Astrocyte (in vitro differentiated cells and primary cell): ENCODE measurements at regions not wholly inside any gene's neighbourhood (a gene's known extent, or its start where the extent isn't known, plus 50 kb on each side); places are given as distances from the start of the nearest gene placed in this dataset.

Source experiments
- DNase-seq: peaks from one replicate; pipeline ENCODE4 v3.0.0-alpha.2; 2010; ENCODE audit warnings: low read depth
- FAIRE-seq: peaks from 2 replicates; lab custom pipeline; 2011; peaks lifted over from hg19 to GRCh38; lab: Jason Lieb, UNC
- H2AFZ ChIP-seq: 2 replicates; pipeline ENCODE4 v1.6.0; 2012; ENCODE audit warnings: low read depth, low read length, inconsistent platforms
- H3K27ac ChIP-seq: 2 replicates; pipeline ENCODE4 v1.5.1; 2011; ENCODE audit warnings: low read depth, low read length, inconsistent platforms
- H3K27me3 ChIP-seq: 2 replicates; pipeline ENCODE4 v1.6.0; 2011; ENCODE audit warnings: low read length, inconsistent platforms; ENCODE audit not compliant: insufficient read depth
- H3K36me3 ChIP-seq: 2 replicates; pipeline ENCODE4 v1.5.1; 2011; ENCODE audit warnings: low read length, inconsistent platforms; ENCODE audit not compliant: insufficient read depth
- H3K4me1 ChIP-seq: 2 replicates; pipeline ENCODE4 v1.5.1; 2011; ENCODE audit warnings: low read length, inconsistent platforms; ENCODE audit not compliant: insufficient read depth
- H3K4me2 ChIP-seq: 2 replicates; pipeline ENCODE4 v1.6.0; 2012; ENCODE audit warnings: low read length, inconsistent platforms
- H3K4me3 ChIP-seq: 2 replicates; pipeline ENCODE4 v1.5.1; 2011; ENCODE audit warnings: low read depth, mild to moderate bottlenecking, low read length, inconsistent platforms; ENCODE audit not compliant: insufficient read depth
- H3K79me2 ChIP-seq: 2 replicates; pipeline ENCODE4 v1.6.0; 2012; ENCODE audit warnings: mild to moderate bottlenecking, low read length, inconsistent platforms; ENCODE audit not compliant: insufficient read depth
- H3K9ac ChIP-seq: 2 replicates; pipeline ENCODE4 v1.6.0; 2012; ENCODE audit warnings: mild to moderate bottlenecking, low read length, inconsistent platforms
- H3K9me3 ChIP-seq: 2 replicates; pipeline ENCODE4 v1.5.1; 2012; ENCODE audit warnings: low read depth, mild to moderate bottlenecking, low read length, inconsistent platforms; ENCODE audit not compliant: insufficient read depth
- H4K20me1 ChIP-seq: 2 replicates; pipeline ENCODE4 v1.6.0; 2012; ENCODE audit warnings: low read length, inconsistent platforms; ENCODE audit not compliant: insufficient read depth
- H3K27ac Mint-ChIP-seq: one replicate; pipeline ENCODE4 v1.8.0; 2021; ENCODE audit warnings: mild to moderate bottlenecking, mixed read lengths; ENCODE audit not compliant: unreplicated experiment
- H3K27me3 Mint-ChIP-seq: one replicate; pipeline ENCODE4 v1.8.0; 2021; ENCODE audit warnings: low read depth, mixed read lengths; ENCODE audit not compliant: unreplicated experiment
- H3K36me3 Mint-ChIP-seq: one replicate; pipeline ENCODE4 v1.8.0; 2021; ENCODE audit warnings: low read depth, mixed read lengths; ENCODE audit not compliant: unreplicated experiment
- H3K4me1 Mint-ChIP-seq: one replicate; pipeline ENCODE4 v1.8.0; 2021; ENCODE audit warnings: low read depth, mixed read lengths; ENCODE audit not compliant: unreplicated experiment
- H3K4me3 Mint-ChIP-seq: one replicate; pipeline ENCODE4 v1.8.0; 2021; ENCODE audit warnings: mild to moderate bottlenecking, moderate library complexity, mixed read lengths; ENCODE audit not compliant: unreplicated experiment
- H3K9me3 Mint-ChIP-seq: one replicate; pipeline ENCODE4 v1.8.0; 2021; ENCODE audit warnings: mild to moderate bottlenecking, mixed read lengths; ENCODE audit not compliant: unreplicated experiment
- CTCF ChIP-seq: IDR thresholded peaks from 2 replicates; pipeline ENCODE4 v1.5.1; 2011; ENCODE audit warnings: low read depth, mild to moderate bottlenecking, inconsistent platforms, low read length, moderate library complexity; ENCODE audit not compliant: insufficient read depth
- EZH2 ChIP-seq: IDR thresholded peaks from 2 replicates; pipeline ENCODE4 v1.6.1; 2012; ENCODE audit warnings: mild to moderate bottlenecking, low read length, inconsistent platforms; ENCODE audit not compliant: insufficient read depth

- H3K4me2 ChIP-seq = no peak overlapping the region
- DNase-seq = no peak
Observed at GRCh38 chr20:24765316-24766142, 183.5 kb upstream of the CST7 start.

GRCh38 chr20:24766143-24766527, 182.9 kb upstream of the CST7 start:
- H3K9ac ChIP-seq = no peak overlapping the region
- Mint-ChIP-seq H3K27me3 (peaks cover 14% of the 10 kb centered on the region), H3K27ac (no peak overlapping the region), H3K36me3 (no peaks in the 10 kb centered on the region), H3K4me3 (no peak overlapping the region), H3K4me1 (peaks cover 19% of the 10 kb centered on the region), H3K9me3 (peaks cover 5% of the 10 kb centered on the region)
- H3K4me1 ChIP-seq = peaks cover 10% of the 10 kb centered on the region
- H3K9me3 ChIP-seq = no peaks in the 10 kb centered on the region
- no peaks in the 10 kb centered on the region for H3K79me2 ChIP-seq
- no peaks in the 10 kb centered on the region for H3K36me3 ChIP-seq
- no peaks in the 10 kb centered on the region for H3K27me3 ChIP-seq
- TF ChIP-seq EZH2 (no peak), CTCF (no peak)
- no peak overlapping the region for H3K27ac ChIP-seq
- H3K4me3 ChIP-seq = no peak overlapping the region
- FAIRE-seq (no peak), DNase-seq (no peak)
- H3K4me2 ChIP-seq = no peak overlapping the region
- H4K20me1 ChIP-seq = no peaks in the 10 kb centered on the region
- H2AFZ ChIP-seq = no peak overlapping the region

More at GRCh38 chr20:24765316-24766142, 183.5 kb upstream of the CST7 start:
- no peak overlapping the region for H3K4me3 ChIP-seq
- no peaks in the 10 kb centered on the region for H3K27me3 ChIP-seq
- peaks cover 17% of the 10 kb centered on the region for H3K4me1 Mint-ChIP-seq
- H3K36me3 ChIP-seq = no peaks in the 10 kb centered on the region
- peaks cover 10% of the 10 kb centered on the region for H3K4me1 ChIP-seq
- no peaks in the 10 kb centered on the region for H3K36me3 Mint-ChIP-seq
- TF ChIP-seq EZH2 (no peak), CTCF (no peak)
- peak overlapping the region; percentile 18 for H3K27ac Mint-ChIP-seq
- peaks cover 14% of the 10 kb centered on the region for H3K27me3 Mint-ChIP-seq
- H3K79me2 ChIP-seq = no peaks in the 10 kb centered on the region
- no peaks in the 10 kb centered on the region for H3K9me3 ChIP-seq
- no peak overlapping the region for H3K4me3 Mint-ChIP-seq
- peaks cover 7% of the 10 kb centered on the region for H3K9me3 Mint-ChIP-seq
- no peak for FAIRE-seq
- H3K27ac ChIP-seq = no peak overlapping the region
- H3K9ac ChIP-seq = no peak overlapping the region
- no peak overlapping the region for H2AFZ ChIP-seq
- no peaks in the 10 kb centered on the region for H4K20me1 ChIP-seq
